ENCODE measurements at regions not wholly inside any gene's neighbourhood (a gene's known extent, or its start where the extent isn't known, plus 50 kb on each side); places are given as distances from the start of the nearest gene placed in this dataset.

DNA sequence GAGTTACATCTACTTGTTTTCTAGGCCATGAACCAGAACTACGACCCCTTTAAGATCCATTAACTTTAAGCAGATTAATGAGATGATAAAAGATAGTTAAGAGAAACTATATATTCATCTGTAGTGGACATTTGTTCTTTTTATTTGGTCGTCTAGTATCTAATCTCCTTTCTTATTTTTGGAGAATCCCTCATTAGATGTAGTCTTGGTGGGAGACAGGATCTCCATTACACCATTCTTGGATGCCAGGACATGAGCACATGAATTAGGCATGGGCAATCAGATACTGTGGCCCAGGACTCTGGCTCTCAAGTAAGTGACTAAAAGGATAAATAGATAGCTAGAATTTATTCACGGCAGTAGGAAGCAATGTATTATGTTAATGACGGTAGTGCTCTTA is 245.0 kb downstream of the ATP23 start:
- TF ChIP-seq POLR2AphosphoS5 (IDR thresholded peaks at IDR 0.05; ENCODE audit: low read depth, low read length) (no peak), POLR2A (IDR thresholded peaks at IDR 0.05; ENCODE audit: low read depth, low read length) (no peak), TAF1 (IDR thresholded peaks at IDR 0.05; ENCODE audit: low read depth, low read length) (no peak), PAX5 (IDR thresholded peaks at IDR 0.05; ENCODE audit: insufficient read depth, low read length, severe bottlenecking) (no peak), SPI1 (IDR thresholded peaks at IDR 0.05; ENCODE audit: low read depth, low read length) (no peak), POU2F2 (IDR thresholded peaks at IDR 0.05; ENCODE audit: low read depth, low read length) (no peak)
